GM12864 (cell line): ENCODE measurements at regions not wholly inside any gene's neighbourhood (a gene's known extent, or its start where the extent isn't known, plus 50 kb on each side); places are given as distances from the start of the nearest gene placed in this dataset.

Experiments
- DNase-seq: peaks from one replicate; pipeline ENCODE4 v3.0.0-alpha.2; 2011; ENCODE audit warnings: low read depth
- H3K4me3 ChIP-seq: 2 replicates; pipeline ENCODE4 v1.5.1; 2011; ENCODE audit warnings: mild to moderate bottlenecking, low read depth, low read length, control low read depth
- TF ChIP-seq, protein P1 (sequence below): IDR thresholded peaks from 2 replicates; pipeline ENCODE4 v1.5.1; 2011; ENCODE audit warnings: low read depth, mild to moderate bottlenecking, moderate library complexity, low read length, control low read depth, inconsistent platforms; ENCODE audit errors: missing control alignments

DNA sequence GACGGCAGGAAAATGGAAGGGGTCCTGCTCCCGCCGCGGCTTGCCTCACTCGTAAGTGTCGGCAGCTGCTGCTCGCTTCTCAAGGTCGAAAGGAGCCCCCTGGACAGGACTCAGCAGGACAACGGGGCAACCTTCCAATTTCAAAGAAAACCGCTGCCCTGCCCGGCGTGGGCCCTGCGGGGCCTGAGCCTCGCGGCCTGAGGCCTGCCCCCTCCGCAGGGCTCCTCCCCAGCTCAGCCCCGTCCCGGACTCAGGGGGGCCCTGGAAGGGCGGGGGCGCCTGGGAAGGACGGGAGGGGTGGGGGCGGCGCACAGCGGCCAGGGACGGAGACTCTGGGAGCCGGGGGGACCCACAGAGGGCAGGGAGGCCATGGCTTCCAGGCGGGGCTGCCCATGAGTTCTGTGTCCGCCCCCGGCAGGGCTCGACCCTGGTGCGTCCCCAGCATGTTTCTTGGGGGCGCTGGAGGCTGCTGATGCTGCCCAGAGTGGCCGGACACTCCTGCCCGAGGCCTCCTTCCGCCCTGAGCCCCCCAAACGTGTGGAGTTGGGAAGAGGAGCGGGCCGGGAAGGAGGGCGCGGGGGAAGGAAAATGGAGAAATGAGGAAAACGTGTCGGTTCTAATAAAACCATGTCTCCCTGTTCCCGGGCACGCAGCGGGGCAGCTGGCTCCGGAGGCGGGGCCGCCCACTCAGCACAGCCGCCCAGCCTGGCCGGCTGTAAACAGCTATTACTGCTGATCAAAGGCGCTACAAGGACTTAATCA is 114.6 kb downstream of the DLL1 start:
- TF ChIP-seq, protein P1, sequence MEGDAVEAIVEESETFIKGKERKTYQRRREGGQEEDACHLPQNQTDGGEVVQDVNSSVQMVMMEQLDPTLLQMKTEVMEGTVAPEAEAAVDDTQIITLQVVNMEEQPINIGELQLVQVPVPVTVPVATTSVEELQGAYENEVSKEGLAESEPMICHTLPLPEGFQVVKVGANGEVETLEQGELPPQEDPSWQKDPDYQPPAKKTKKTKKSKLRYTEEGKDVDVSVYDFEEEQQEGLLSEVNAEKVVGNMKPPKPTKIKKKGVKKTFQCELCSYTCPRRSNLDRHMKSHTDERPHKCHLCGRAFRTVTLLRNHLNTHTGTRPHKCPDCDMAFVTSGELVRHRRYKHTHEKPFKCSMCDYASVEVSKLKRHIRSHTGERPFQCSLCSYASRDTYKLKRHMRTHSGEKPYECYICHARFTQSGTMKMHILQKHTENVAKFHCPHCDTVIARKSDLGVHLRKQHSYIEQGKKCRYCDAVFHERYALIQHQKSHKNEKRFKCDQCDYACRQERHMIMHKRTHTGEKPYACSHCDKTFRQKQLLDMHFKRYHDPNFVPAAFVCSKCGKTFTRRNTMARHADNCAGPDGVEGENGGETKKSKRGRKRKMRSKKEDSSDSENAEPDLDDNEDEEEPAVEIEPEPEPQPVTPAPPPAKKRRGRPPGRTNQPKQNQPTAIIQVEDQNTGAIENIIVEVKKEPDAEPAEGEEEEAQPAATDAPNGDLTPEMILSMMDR, result no peak
- no peak for DNase-seq
- H3K4me3 ChIP-seq, result no peak overlapping the region

DNA sequence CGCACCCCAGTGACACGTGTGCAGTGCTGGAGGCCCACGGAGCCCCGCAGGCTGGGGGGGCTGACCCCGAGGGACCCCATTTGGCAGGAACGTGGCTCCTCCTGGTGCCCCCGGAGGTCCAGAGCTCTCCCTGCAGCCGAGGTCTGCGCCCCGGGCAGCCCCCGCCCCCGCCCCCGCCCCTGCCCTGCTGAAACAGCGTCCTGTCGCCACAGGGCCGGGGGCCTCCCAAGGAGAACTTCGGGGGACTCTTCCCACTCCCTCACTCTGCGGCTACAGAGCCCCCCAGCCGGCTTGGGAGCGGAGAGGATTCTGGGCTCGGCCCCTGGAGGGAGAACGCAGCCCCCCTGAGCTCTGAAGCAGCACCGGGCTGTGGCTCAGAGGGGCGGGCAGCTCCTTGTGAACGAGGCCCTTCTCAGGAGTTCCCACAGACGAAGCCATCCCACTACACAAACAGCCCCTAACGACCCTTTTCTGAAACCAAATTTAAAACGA is 115.2 kb downstream of the DLL1 start:
- no peak for DNase-seq
- no peak overlapping the region for H3K4me3 ChIP-seq
- TF ChIP-seq, protein P1, result no peak

DNA sequence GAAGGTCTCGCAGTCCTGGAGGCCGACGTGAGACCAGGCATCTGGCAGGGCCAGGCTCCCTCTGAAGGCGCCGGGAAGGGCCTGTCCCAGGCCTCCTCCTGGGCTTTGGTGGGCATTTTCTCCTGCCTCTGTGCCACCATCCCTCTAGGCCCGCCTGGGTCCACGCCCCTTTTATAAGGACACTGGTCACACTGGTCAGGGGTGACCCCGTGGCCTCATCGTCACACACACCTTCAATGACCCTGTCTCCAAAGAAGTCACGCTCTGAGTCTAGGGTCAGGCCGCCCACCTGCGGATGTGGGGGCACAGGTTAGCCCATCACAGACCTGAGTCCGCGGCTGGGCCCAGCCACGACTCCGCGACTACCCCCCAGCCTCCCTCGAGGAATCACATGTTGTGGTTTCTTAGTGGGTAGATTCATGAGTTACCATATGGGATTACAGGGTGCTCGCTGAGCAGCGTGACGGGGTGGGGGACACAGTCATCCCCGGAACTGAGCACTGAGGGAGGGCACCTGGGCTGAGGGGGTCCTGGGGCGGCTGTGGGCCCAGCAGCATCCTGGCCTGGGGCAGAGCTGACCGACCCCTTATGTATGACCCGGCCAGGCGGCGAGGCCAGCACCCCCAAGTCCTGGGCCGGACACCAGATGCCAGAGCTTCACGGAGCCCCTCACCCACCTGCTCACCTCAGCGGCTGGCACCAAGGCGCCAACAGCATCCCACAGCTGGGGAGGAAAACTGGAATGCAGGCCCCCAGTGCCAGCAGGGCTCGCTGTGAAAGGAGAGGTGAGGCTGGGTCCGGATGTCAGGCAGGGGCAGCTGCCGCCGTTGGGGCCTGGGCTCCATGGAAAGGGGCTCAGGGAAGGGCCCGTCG is 115.9 kb downstream of the DLL1 start:
- TF ChIP-seq, protein P1, result no peak

DNA sequence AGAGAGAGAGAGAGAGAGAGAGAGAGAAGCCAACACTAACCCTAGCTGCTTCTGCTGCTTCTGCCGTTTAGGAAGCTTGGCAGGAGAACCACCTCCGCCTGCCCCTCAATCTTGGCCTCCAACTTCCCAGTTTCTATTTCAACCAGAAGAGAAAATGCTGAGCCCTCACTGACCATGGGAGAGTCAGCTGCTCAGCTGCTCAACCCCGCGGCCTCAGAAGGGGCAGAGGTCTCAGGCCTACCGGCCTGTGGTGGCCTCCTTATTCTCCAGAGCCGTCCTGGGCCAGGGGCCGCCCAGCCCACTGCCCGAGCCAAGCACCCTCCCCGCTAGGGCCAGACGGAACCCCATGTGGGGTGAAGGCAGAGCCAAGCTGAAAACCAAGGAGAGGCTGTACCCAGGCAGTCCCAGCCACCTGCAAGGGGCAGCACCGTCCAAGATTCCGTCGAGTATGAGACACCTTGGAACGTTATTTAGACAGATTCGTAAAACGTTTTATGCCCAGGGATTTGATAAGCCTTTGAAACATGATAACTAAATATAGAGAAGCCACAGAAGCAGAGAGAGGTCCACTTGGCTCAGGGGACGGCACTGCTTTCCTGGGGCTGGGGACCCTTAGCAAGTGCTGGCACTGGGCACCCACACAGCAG is 116.6 kb downstream of the DLL1 start:
- TF ChIP-seq, protein P1, result no peak
- no peak for DNase-seq
- no peak overlapping the region for H3K4me3 ChIP-seq

More for the DNA sequence above, 115.9 kb downstream of the DLL1 start:
- no peak for DNase-seq
- H3K4me3 ChIP-seq, result no peak overlapping the region

DNA sequence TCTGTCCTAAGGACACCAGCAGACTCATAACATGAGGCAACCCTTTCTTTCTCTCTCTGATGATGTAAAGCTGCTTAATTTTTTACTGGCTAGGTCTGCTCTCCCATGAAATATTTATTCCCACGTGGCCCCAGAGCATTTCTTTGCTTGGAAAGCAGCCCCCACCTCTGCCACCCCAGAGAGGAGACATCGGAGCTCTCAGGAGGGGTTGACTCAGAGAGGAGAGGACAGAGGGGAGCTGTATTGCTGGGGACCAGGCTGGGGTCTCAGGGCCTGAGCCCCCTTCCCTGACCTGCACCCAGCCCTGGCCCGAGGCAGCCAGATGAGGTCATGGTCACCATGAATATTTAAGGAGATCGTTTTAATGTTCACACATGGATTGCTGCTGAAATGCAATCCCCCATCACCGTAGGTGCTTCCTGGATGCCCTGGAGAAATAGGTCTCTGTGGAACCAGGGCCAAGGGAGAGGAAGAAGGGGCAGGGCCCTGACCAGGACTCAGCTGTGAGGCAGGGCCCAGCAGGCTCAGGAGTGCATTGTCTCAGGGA is 117.5 kb downstream of the DLL1 start:
- no peak overlapping the region for H3K4me3 ChIP-seq
- no peak for DNase-seq
- TF ChIP-seq, protein P1, result no peak

DNA sequence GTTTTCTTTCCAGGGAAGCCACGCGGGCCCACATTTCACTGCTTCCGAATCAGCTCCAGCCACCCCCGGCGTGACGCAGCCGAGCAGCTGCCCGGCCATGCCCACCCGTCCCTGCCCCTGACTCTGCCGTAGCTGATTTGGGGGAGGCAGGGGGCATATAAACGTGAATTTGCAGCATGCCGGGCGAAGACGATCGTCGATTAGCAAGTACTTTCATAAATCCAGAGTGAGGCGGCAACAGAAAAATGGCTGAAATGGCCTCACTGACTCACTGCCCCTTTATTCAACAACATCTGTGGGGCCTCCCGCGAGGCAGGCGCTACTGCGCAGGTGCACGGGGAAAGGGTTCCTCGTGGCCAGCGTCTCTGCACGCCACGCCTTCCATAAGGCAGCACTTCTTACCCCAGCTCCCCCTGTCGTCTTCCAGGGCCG is 118.0 kb downstream of the DLL1 start:
- TF ChIP-seq, protein P1, result no peak
- DNase-seq, result no peak
- H3K4me3 ChIP-seq, result no peak overlapping the region
